ENCODE measurements at regions not wholly inside any gene's neighbourhood (a gene's known extent, or its start where the extent isn't known, plus 50 kb on each side); places are given as distances from the start of the nearest gene placed in this dataset.

DNA sequence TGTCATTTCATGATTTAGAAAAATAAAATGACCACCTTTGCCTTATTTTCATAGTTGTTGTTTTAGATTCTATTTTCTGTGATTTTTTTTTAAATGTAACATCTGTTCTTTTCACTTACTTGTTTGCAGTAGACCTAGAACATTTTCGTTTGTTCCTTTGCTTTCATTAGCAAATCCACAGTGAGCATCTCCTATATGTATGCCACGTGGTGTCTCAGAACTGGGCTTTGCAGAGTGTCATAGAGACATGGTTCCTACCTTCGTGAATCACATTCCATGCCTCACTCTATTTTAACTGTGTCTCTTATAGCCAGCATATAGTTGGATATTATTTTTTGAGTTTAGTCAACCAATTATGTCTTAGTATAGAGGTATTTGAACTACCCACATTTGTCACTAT is 118.2 kb downstream of the KLF13 start:
- no peak for TF ChIP-seq REST (IDR thresholded peaks at IDR 0.05; ENCODE audit: insufficient read depth in 1 of 2, low read depth in 2 of 2, low read length in 2 of 2)
- TF ChIP-seq TAF1 (IDR thresholded peaks at IDR 0.05; ENCODE audit: borderline replicate concordance, insufficient read depth, low read length) = no peak
- TF ChIP-seq SIN3A (IDR thresholded peaks at IDR 0.05; ENCODE audit: borderline replicate concordance, insufficient read depth, low read length) = no peak
- TF ChIP-seq POLR2AphosphoS5 (IDR thresholded peaks at IDR 0.05; ENCODE audit: low read depth, low read length) = no peak
- TF ChIP-seq FOXP2 (optimal IDR thresholded peaks at IDR 0.05; ENCODE audit: borderline replicate concordance, extremely low read depth, extremely low read length, insufficient read depth) = no peak

Data from PFSK-1 (cell line).